Activated CD4-positive, alpha-beta memory T cell treated with anti-CD3 and anti-CD28 coated beads, Interleukin-2, amount 10 ng/mL, durations not matched to agents 7 days and 5 days (primary cell): ENCODE measurements at regions not wholly inside any gene's neighbourhood (a gene's known extent, or its start where the extent isn't known, plus 50 kb on each side); places are given as distances from the start of the nearest gene placed in this dataset.

Source experiments
- CTCF ChIA-PET: fragments of 350-600 bp; sonication (Branson Sonifier 250); formaldehyde crosslinking; loops from one replicate; lab custom pipeline; 2021; ENCODE audit warnings: antibody characterized with exemption, inconsistent platforms; lab: Charles Lee
- POLR2A ChIA-PET: fragments of 350-600 bp; sonication (Branson Sonifier 250); formaldehyde crosslinking; loops from one replicate; lab custom pipeline; 2021; ENCODE audit warnings: antibody characterized with exemption; lab: Charles Lee
- DNase-seq: peaks from one replicate; pipeline ENCODE4 v3.0.0-alpha.2; 2020
- H3K27ac Mint-ChIP-seq: one replicate; pipeline ENCODE4 v1.8.0; 2021; ENCODE audit warnings: mild to moderate bottlenecking, mixed read lengths
- H3K27me3 Mint-ChIP-seq: one replicate; pipeline ENCODE4 v1.8.0; 2021; ENCODE audit warnings: mixed read lengths
- H3K36me3 Mint-ChIP-seq: one replicate; pipeline ENCODE4 v1.8.0; 2021; ENCODE audit warnings: low read depth, mixed read lengths
- H3K4me1 Mint-ChIP-seq: one replicate; pipeline ENCODE4 v1.8.0; 2021; ENCODE audit warnings: mixed read lengths
- H3K4me3 Mint-ChIP-seq: one replicate; pipeline ENCODE4 v1.8.0; 2021; ENCODE audit warnings: mild to moderate bottlenecking, mixed read lengths
- H3K9me3 Mint-ChIP-seq: one replicate; pipeline ENCODE4 v1.8.0; 2021; ENCODE audit warnings: mixed read lengths

- ChIA-PET POLR2A (no interaction called here), CTCF (no interaction called here)
- Mint-ChIP-seq H3K27me3 (no peaks in the 10 kb centered on the region), H3K36me3 (no peaks in the 10 kb centered on the region), H3K27ac (no peak overlapping the region), H3K9me3 (no peaks in the 10 kb centered on the region), H3K4me3 (no peak overlapping the region), H3K4me1 (no peaks in the 10 kb centered on the region)
- no peak for DNase-seq
Measured at GRCh38 chrX:113330416-113330815, 489.8 kb upstream of the AMOT start.

- H3K27ac Mint-ChIP-seq = no peak overlapping the region
- H3K9me3 Mint-ChIP-seq = no peaks in the 10 kb centered on the region
- no peak overlapping the region for H3K4me3 Mint-ChIP-seq
- no peaks in the 10 kb centered on the region for H3K4me1 Mint-ChIP-seq
- DNase-seq = no peak
- POLR2A ChIA-PET = no interaction called here
- CTCF ChIA-PET = no interaction called here
- H3K27me3 Mint-ChIP-seq = no peaks in the 10 kb centered on the region
- no peaks in the 10 kb centered on the region for H3K36me3 Mint-ChIP-seq
Measured at GRCh38 chrX:113315927-113316326, 475.3 kb upstream of the AMOT start.

- H3K4me3 Mint-ChIP-seq = no peak overlapping the region
- peaks cover under 1% of the 10 kb centered on the region for H3K9me3 Mint-ChIP-seq
- H3K27me3 Mint-ChIP-seq = no peaks in the 10 kb centered on the region
- DNase-seq = no peak
- ChIA-PET CTCF (no interaction called here), POLR2A (no interaction called here)
- H3K27ac Mint-ChIP-seq = no peak overlapping the region
- no peaks in the 10 kb centered on the region for H3K4me1 Mint-ChIP-seq
- H3K36me3 Mint-ChIP-seq = no peaks in the 10 kb centered on the region
Measured at GRCh38 chrX:113305496-113305895, 464.9 kb upstream of the AMOT start.

GRCh38 chrX:113300580-113300979 lies 459.9 kb upstream of the AMOT start:
- POLR2A ChIA-PET = no interaction called here
- no peaks in the 10 kb centered on the region for H3K4me1 Mint-ChIP-seq

GRCh38 chrX:113297437-113297836 lies 456.8 kb upstream of the AMOT start:
- ChIA-PET POLR2A (no interaction called here), CTCF (no interaction called here)
- Mint-ChIP-seq H3K27me3 (no peaks in the 10 kb centered on the region), H3K4me1 (no peaks in the 10 kb centered on the region), H3K9me3 (peaks cover 6% of the 10 kb centered on the region), H3K36me3 (no peaks in the 10 kb centered on the region), H3K27ac (no peak overlapping the region), H3K4me3 (no peak overlapping the region)
- DNase-seq = no peak

More at GRCh38 chrX:113300580-113300979, 459.9 kb upstream of the AMOT start:
- peaks cover 6% of the 10 kb centered on the region for H3K9me3 Mint-ChIP-seq
- no peak overlapping the region for H3K4me3 Mint-ChIP-seq
- CTCF ChIA-PET = no interaction called here
- H3K36me3 Mint-ChIP-seq = no peaks in the 10 kb centered on the region
- no peak for DNase-seq
- no peak overlapping the region for H3K27ac Mint-ChIP-seq
- H3K27me3 Mint-ChIP-seq = no peaks in the 10 kb centered on the region

GRCh38 chrX:113289503-113289902 lies 448.9 kb upstream of the AMOT start:
- CTCF ChIA-PET = no interaction called here
- no peaks in the 10 kb centered on the region for H3K4me1 Mint-ChIP-seq
- H3K27me3 Mint-ChIP-seq = no peaks in the 10 kb centered on the region
- POLR2A ChIA-PET = no interaction called here
- no peak overlapping the region for H3K27ac Mint-ChIP-seq
- no peaks in the 10 kb centered on the region for H3K36me3 Mint-ChIP-seq
- DNase-seq = no peak
- H3K4me3 Mint-ChIP-seq = no peak overlapping the region
- no peaks in the 10 kb centered on the region for H3K9me3 Mint-ChIP-seq

GRCh38 chrX:113287761-113288160 lies 447.1 kb upstream of the AMOT start:
- Mint-ChIP-seq H3K27me3 (no peaks in the 10 kb centered on the region), H3K4me1 (no peaks in the 10 kb centered on the region), H3K36me3 (no peaks in the 10 kb centered on the region), H3K9me3 (no peaks in the 10 kb centered on the region), H3K27ac (no peak overlapping the region), H3K4me3 (no peak overlapping the region)
- ChIA-PET CTCF (no interaction called here), POLR2A (no interaction called here)
- DNase-seq = no peak

- no peaks in the 10 kb centered on the region for H3K36me3 Mint-ChIP-seq
- no peaks in the 10 kb centered on the region for H3K4me1 Mint-ChIP-seq
- H3K27ac Mint-ChIP-seq = no peak overlapping the region
- no peaks in the 10 kb centered on the region for H3K27me3 Mint-ChIP-seq
- no peak for DNase-seq
- ChIA-PET POLR2A (no interaction called here), CTCF (no interaction called here)
- no peak overlapping the region for H3K4me3 Mint-ChIP-seq
- no peaks in the 10 kb centered on the region for H3K9me3 Mint-ChIP-seq
Measured at GRCh38 chrX:113275804-113276203, 435.2 kb upstream of the AMOT start.

GRCh38 chrX:113274791-113275190 lies 434.2 kb upstream of the AMOT start:
- Mint-ChIP-seq H3K9me3 (no peaks in the 10 kb centered on the region), H3K4me3 (no peak overlapping the region), H3K36me3 (no peaks in the 10 kb centered on the region), H3K27ac (no peak overlapping the region), H3K27me3 (no peaks in the 10 kb centered on the region), H3K4me1 (no peaks in the 10 kb centered on the region)
- CTCF ChIA-PET = no interaction called here
- DNase-seq = no peak
- POLR2A ChIA-PET = no interaction called here

- POLR2A ChIA-PET = no interaction called here
- CTCF ChIA-PET = no interaction called here
- Mint-ChIP-seq H3K4me1 (no peaks in the 10 kb centered on the region), H3K36me3 (no peaks in the 10 kb centered on the region), H3K27ac (no peak overlapping the region), H3K4me3 (no peak overlapping the region), H3K9me3 (no peaks in the 10 kb centered on the region), H3K27me3 (no peaks in the 10 kb centered on the region)
- no peak for DNase-seq
Measured at GRCh38 chrX:113274345-113274744, 433.7 kb upstream of the AMOT start.

- no peak for DNase-seq
- Mint-ChIP-seq H3K4me3 (no peak overlapping the region), H3K27ac (no peak overlapping the region), H3K36me3 (no peaks in the 10 kb centered on the region), H3K4me1 (no peaks in the 10 kb centered on the region), H3K9me3 (no peaks in the 10 kb centered on the region), H3K27me3 (no peaks in the 10 kb centered on the region)
- ChIA-PET POLR2A (no interaction called here), CTCF (no interaction called here)
Measured at GRCh38 chrX:113269203-113269602, 428.6 kb upstream of the AMOT start.

- no peak overlapping the region for H3K4me3 Mint-ChIP-seq
- no peaks in the 10 kb centered on the region for H3K27me3 Mint-ChIP-seq
- no peaks in the 10 kb centered on the region for H3K9me3 Mint-ChIP-seq
- no peak overlapping the region for H3K27ac Mint-ChIP-seq
- H3K4me1 Mint-ChIP-seq = no peaks in the 10 kb centered on the region
- POLR2A ChIA-PET = no interaction called here
- DNase-seq = no peak
- no peaks in the 10 kb centered on the region for H3K36me3 Mint-ChIP-seq
- CTCF ChIA-PET = no interaction called here
Measured at GRCh38 chrX:113260474-113260873, 419.8 kb upstream of the AMOT start.

- ChIA-PET POLR2A (no interaction called here), CTCF (no interaction called here)
- Mint-ChIP-seq H3K27me3 (no peaks in the 10 kb centered on the region), H3K27ac (no peak overlapping the region), H3K4me1 (no peaks in the 10 kb centered on the region), H3K36me3 (no peaks in the 10 kb centered on the region), H3K4me3 (no peak overlapping the region), H3K9me3 (no peaks in the 10 kb centered on the region)
- DNase-seq = no peak
Measured at GRCh38 chrX:113222305-113222704, 381.7 kb upstream of the AMOT start.

GRCh38 chrX:113212052-113212451 lies 371.4 kb upstream of the AMOT start:
- H3K27me3 Mint-ChIP-seq = no peaks in the 10 kb centered on the region
- no peak overlapping the region for H3K4me3 Mint-ChIP-seq
- no peaks in the 10 kb centered on the region for H3K4me1 Mint-ChIP-seq
- H3K9me3 Mint-ChIP-seq = no peaks in the 10 kb centered on the region
- ChIA-PET POLR2A (no interaction called here), CTCF (no interaction called here)
- no peak overlapping the region for H3K27ac Mint-ChIP-seq
- H3K36me3 Mint-ChIP-seq = no peaks in the 10 kb centered on the region
- DNase-seq = no peak

- H3K9me3 Mint-ChIP-seq = no peaks in the 10 kb centered on the region
- no peak overlapping the region for H3K27ac Mint-ChIP-seq
- H3K27me3 Mint-ChIP-seq = no peaks in the 10 kb centered on the region
- no peaks in the 10 kb centered on the region for H3K36me3 Mint-ChIP-seq
- no peak overlapping the region for H3K4me3 Mint-ChIP-seq
- H3K4me1 Mint-ChIP-seq = no peaks in the 10 kb centered on the region
- CTCF ChIA-PET = no interaction called here
- POLR2A ChIA-PET = no interaction called here
- no peak for DNase-seq
Measured at GRCh38 chrX:113202601-113203000, 362.0 kb upstream of the AMOT start.
